HG02870 (cell line): ENCODE measurements at regions not wholly inside any gene's neighbourhood (a gene's known extent, or its start where the extent isn't known, plus 50 kb on each side); places are given as distances from the start of the nearest gene placed in this dataset.
A peak's percentile ranks its signal among the peaks of the same experiment; 100 is the strongest.

Source experiments
- ATAC-seq: cut with Tn5 transposase; IDR thresholded peaks from one replicate; pipeline ENCODE4 v1.9.1; 2021; ENCODE audit warnings: mild to moderate bottlenecking, moderate library complexity; ENCODE audit not compliant: unreplicated experiment

DNA sequence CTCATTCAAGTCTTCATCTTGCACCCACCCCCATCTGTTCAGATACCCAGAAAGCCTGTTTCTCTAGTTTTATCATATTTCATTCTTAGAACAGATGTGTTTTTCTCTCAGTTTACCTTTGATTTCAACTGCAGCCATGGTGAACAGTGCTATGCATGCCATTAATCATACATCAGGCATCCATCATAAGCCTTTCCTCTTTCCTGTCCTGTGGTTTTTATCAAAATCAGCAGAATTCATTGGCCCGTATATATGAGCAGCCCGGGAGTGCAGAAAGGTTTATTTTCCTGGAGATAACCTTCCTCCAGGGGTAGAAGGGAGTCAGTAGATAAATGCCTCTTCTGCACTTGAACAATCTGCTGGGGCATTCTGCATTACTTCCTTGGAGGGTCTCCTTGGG, 65.7 kb downstream of the IL21 start:
- no peak for ATAC-seq

GRCh38 chr4:122553432-122553831, 67.4 kb downstream of the IL21 start:
- ATAC-seq: no peak

GRCh38 chr4:122552898-122553297, 68.0 kb downstream of the IL21 start:
- ATAC-seq: no peak

DNA sequence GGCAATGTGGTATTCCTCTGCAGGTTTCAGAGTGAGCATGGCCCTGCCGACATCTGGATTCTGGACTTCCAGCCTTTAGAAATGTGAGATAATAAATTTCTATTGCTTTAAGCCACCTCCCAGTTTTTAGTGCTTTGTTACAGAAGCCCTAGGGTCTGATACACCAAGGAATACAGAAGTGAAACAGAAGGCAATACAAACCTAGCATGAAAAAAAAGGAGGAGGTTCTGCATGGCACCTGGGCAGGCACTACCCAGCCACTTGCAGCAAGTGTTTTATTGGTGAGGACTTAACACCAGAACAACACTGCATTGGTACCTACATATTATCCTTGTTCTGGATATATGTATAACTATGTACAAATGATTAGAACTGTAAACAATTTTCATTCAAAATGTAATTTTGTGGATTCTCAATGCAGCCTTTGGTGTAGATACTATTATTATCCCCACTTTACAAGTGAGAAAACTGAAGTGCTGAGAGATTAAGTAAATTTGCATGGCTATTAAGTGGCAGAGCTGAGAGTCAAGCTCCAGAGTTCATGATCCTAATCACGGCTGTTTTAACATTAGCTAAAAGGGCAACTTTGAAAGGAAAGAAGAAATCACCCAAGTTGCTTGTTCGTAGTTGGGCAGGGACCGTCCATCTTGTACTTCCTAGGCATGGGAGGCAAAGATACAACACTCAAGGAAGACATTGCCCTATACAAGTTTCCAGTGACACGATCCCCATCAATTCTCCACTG, 71.8 kb downstream of the IL21 start:
- no peak for ATAC-seq

DNA sequence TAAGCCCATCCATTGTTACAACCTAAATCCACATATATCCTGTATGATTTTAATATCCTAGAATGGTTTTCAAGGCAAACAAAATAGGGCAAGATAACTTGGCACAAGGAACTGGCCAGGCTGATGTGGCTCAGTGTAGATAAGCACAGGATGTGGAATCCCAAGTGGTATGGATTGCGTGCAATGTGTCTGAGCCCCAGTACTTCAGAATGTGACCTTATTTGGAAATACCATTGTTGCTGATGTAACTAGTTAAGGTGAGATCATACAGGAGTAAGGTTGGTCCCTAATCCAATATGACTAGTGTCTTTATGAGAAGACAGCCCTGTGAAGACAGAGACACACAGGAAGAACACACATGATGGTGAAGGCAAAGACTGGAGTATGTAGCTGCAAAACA, 72.4 kb downstream of the IL21 start:
- ATAC-seq: no peak

DNA sequence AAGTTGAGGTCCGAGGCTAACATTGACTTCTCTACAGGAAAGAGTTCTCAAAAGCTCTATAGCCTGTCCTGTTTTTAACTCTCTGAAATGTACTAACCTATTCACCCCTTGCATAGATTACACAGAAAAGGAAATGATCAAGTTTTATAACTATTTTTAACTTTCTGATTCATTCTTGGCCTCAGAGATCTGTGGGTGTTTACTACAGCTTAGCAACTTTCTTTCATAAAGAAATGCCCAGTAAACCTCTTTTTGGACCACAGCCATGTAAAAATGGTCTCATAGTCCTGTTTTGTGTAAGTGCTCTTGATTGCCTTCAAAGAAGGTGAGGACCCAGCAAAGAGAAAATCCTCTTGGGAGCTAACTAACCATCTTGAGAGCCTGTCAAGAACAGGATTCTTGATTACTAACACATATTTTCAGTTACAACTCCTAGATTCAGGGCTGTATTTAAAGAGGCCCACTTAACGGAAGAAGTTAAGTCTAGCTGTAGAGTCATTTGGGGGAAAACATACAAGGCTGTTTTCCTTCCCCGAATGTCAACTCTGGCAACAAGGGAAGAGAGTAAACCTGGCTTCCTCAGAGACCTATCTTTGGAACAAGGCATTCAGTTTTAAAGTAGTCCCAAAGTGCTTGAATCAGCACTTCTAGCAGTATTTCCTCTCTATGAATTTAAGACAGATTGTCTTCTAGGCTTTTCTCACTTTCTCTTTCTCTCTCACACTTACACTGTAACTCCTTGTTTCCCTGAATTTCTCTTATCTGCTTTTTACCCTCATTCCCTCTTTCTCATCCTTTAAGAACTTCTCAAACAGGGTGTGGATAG, 78.2 kb downstream of the IL21 start:
- peak; percentile 91 for ATAC-seq

DNA sequence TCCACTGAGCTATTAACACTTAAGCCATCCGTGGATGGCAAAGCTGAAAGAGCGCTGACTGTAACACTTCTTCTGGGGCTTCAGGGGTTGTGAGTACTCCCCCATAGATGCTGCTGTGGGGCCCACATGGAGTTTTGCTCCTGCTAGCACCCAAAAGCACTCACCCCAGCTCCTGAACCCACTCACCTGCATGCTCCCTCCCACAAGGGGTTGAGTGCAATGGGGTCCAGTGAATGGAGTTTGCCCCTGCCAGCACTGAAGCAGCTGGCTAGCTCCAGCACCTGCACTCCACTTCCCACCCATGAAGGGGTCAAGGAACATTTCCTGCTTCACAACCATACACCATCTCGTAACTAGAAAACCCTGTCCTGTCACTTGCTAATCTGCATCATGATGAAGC, 78.9 kb downstream of the IL21 start:
- peak; percentile 12 for ATAC-seq

- ATAC-seq: no peak
Measured at GRCh38 chr4:122540838-122541237, 80.0 kb downstream of the IL21 start.

- ATAC-seq: no peak
Measured at GRCh38 chr4:122539861-122540465, 80.9 kb downstream of the IL21 start.

GRCh38 chr4:122537388-122538135, 81.0 kb upstream of the IL2 start:
- ATAC-seq: no peak

- ATAC-seq: no peak
Measured at GRCh38 chr4:122536001-122536400, 79.5 kb upstream of the IL2 start.

DNA sequence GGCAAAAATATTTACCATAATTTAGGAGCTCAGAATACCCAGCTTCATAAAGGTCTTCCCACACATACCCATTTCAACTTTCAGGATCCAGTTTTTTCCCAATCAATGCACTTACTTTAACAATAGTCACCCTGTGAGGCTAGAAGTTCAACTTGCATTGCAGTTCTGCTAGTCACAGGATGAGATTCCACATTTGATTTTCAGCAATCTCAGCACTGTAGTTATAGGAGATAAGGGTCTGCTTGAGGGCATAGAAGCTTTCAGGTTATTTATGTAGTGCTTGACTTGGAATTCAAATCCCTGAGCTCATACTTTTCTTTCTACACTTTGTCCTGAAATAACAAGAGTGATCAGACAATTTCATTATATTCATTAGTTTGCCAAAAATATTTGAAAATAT, 78.3 kb upstream of the IL2 start:
- ATAC-seq: no peak

GRCh38 chr4:122533841-122534240, 77.3 kb upstream of the IL2 start:
- no peak for ATAC-seq

DNA sequence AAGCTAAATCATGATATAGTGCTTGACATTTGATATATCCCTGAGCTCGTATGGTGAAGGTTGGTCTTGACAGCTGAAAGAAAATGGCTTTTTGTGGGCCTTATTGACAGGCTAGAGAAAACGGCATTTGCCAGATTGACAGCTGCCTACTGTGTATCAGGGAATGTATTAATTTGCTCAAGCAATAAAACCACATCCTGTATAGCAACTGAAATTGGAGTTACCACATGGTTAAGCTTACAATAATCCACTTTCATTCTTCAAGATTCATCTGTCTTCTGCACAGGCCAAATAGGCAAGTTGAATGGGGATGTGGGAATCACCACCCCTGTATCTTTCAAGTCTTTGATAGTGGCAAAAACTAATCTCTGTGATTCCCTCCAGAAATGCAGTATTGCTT, 76.2 kb upstream of the IL2 start:
- ATAC-seq: no peak

DNA sequence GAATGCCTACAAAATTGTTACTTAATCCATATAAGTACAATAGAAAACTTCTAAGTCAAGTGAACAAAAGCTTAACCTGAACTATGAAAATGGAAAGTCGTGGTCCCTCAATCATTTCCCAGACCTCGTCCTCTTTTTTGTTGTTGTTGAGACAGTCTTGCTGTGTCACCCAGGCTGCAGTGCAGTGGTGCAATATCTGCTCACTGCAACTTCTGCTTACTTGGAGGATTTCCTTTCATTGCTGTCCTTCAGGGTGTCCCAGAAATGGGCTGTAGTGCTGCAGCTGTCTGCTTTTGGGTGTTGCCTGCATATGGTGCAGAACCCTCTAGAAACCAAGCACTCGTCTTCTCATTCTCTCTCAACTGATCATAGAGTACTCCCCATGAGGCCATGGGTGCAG, 75.0 kb upstream of the IL2 start:
- no peak for ATAC-seq

DNA sequence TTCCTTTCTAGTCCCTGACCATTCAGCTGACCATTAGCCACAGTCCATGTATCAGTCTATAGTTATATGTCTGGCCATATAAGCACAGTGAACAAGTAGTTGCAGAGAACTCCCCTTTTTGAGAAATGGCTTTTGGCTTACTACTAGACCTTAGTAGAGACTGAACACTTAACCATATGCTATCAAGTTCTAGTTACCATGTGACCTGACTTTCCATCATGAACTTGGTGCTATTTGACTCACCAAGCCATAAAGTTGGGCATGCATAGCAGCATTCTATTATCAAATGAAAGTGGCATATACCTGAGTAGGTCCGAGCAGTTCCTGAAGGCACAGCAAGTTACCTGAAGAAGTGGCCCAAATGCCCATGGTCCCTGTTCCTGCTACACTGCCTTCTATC, 74.5 kb upstream of the IL2 start:
- ATAC-seq: no peak

- no peak for ATAC-seq
Measured at GRCh38 chr4:122528879-122529278, 72.4 kb upstream of the IL2 start.

GRCh38 chr4:122525865-122526264, 69.3 kb upstream of the IL2 start:
- ATAC-seq: no peak

GRCh38 chr4:122524176-122524575, 67.7 kb upstream of the IL2 start:
- no peak for ATAC-seq

DNA sequence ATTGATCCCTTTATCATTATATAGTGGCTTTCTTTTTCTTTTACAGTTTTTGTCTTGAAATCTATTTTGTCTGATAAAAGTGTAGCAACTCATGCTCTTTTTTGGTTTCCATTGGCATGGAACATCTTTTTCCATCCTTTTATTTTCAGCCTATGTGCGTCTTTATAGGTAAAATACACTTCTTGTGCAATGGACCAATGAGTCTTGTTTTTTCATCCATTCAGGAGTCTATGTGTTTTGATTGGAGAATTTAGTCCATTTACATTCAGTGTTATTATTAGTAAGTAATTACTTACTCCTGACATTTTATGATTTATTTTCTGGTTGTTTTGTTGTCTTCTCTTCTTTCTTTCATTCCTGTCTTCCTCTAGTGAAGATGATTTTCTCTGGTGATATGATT, 66.4 kb upstream of the IL2 start:
- no peak for ATAC-seq

- no peak for ATAC-seq
Measured at GRCh38 chr4:122517345-122517744, 60.8 kb upstream of the IL2 start.
